Ovary (tissue), 3 donors: ENCODE measurements at regions not wholly inside any gene's neighbourhood (a gene's known extent, or its start where the extent isn't known, plus 50 kb on each side); places are given as distances from the start of the nearest gene placed in this dataset.

ENCODE experiments used
- EP300 ChIP-seq: sonication (generic); formaldehyde crosslinking; IDR thresholded peaks from one replicate; pipeline ENCODE4 v1.6.1; 2017; ENCODE audit warnings: antibody characterized with exemption
- TF ChIP-seq, protein P1 (sequence below), 3 donors: fragments of 450-650 bp in 2 of 3; fragments of 200-600 bp in 1 of 3; IDR thresholded peaks; one replicate each; pipeline versions ENCODE4 v1.5.1 to v1.8.0; 2016 to 2022; ENCODE audit warnings: antibody characterized with exemption in 3 of 3, mild to moderate bottlenecking in 1 of 3
- donor health status: DM: no; HTN: no; CAD: no.

DNA sequence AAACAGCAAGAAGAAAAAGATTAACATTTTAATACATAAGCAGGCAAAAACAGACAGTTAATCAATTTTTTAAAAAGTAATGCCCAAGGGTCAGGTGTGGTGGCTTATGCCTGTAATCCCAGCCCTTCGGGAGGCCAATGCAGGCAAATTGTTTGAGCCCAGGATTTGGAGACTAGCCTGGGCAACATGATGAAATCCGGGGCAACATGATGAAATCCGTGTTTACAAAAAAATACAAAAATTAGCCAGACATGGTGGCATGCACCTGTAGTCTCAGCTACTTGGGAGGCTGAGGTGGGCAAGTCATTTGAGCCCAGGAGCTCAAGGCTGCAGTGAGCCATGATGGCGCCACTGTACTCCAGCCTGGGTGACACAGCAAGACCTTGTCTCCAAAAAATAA is 94.1 kb upstream of the DST start:
- no peak for TF ChIP-seq EP300
- TF ChIP-seq, protein P1, sequence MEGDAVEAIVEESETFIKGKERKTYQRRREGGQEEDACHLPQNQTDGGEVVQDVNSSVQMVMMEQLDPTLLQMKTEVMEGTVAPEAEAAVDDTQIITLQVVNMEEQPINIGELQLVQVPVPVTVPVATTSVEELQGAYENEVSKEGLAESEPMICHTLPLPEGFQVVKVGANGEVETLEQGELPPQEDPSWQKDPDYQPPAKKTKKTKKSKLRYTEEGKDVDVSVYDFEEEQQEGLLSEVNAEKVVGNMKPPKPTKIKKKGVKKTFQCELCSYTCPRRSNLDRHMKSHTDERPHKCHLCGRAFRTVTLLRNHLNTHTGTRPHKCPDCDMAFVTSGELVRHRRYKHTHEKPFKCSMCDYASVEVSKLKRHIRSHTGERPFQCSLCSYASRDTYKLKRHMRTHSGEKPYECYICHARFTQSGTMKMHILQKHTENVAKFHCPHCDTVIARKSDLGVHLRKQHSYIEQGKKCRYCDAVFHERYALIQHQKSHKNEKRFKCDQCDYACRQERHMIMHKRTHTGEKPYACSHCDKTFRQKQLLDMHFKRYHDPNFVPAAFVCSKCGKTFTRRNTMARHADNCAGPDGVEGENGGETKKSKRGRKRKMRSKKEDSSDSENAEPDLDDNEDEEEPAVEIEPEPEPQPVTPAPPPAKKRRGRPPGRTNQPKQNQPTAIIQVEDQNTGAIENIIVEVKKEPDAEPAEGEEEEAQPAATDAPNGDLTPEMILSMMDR (IDR thresholded peaks at IDR 0.05) = no peak
